Activated T-cell treated with anti-CD3 and anti-CD28 coated beads for 1 hour (primary cell): ENCODE measurements at regions not wholly inside any gene's neighbourhood (a gene's known extent, or its start where the extent isn't known, plus 50 kb on each side); places are given as distances from the start of the nearest gene placed in this dataset.
"Not testable (repeated sequence)": the region's sequence is repeated elsewhere in the genome, so short reads cannot be mapped to it uniquely, and the experiment has no call there.

Experiments
- DNase-seq: peaks from one replicate; pipeline ENCODE4 v3.0.0-alpha.2; 2020; ENCODE audit warnings: low read depth

DNA sequence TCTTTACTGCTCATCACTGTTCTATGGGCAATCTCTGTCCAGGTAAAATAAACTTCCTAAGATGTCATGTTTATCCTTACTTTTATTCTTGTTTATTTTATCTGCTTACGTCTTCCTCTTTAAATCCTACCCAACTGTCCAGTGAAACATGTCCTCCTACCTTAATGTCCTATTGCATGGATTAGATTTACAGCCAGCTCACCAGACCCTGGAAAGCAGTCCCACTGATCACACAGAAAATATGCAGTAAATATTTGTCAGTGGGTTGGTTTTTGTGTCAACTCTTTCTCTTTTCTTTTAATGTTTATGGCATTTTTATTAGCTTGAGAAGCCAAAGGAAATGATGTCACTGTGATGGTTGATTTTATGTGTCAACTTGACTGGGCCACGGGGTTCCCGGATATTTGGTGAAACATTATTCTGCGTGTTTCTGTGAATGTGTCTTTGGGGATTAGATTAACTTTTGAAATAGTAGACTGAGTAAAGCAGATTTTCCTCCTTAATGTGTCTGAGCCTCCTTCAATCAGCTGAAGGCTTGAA lies 258.3 kb downstream of the SRGAP2C start:
- no peak for DNase-seq

DNA sequence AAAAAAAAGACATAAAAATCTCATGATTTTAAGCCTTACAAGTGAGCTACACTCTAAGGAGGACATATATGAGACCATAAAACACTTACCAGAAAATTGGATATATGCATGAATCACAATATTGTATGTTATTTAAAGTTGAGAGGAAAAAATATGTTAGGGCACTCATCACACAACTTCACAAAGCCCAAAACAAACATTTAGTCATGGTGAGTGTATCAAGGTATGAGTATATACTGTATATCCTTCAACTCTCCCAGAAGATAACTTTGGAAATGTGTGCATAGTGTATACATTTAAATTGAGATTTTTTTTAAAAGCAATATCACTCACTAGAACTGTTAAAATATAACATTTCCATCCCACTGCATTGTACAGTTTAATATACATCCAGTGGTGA lies 259.3 kb downstream of the SRGAP2C start:
- no peak for DNase-seq

- no peak for DNase-seq
Measured at GRCh38 chr1:121445679-121446078, 260.9 kb downstream of the SRGAP2C start.

DNA sequence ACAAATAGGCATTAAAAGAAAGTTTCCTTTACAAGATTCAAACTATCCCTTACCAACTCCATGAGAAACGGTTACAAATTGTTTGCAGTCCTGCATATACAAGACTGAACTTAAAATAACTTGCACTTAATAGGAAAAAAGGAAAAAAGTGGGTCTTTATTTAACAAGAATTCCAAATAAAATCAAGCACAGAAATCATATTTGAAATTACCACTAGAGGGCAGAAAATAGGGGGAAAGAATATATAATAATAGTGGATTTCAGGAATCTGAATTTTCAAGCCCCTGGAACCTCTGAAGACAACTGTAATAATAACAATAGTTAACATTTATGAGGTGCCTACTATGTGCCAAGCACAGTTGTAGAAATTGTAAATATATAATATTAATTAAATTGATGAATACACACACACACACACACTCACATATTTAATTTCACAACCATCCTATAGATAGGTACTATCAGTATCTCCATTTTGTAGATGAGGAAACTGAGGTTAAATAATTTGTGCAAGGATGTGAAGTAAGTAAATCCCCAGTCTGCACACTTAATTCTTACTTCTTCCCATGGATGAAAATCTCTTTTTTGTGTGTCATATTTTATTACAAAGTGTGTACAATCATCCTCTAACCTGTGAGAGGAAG lies 262.6 kb downstream of the SRGAP2C start:
- DNase-seq: not testable (repeated sequence)

GRCh38 chr1:121448064-121448463 lies 263.3 kb downstream of the SRGAP2C start:
- DNase-seq: not testable (repeated sequence)

- DNase-seq: no peak
Measured at GRCh38 chr1:121448851-121449250, 264.1 kb downstream of the SRGAP2C start.

GRCh38 chr1:121452484-121452883 lies 267.7 kb downstream of the SRGAP2C start:
- no peak for DNase-seq

DNA sequence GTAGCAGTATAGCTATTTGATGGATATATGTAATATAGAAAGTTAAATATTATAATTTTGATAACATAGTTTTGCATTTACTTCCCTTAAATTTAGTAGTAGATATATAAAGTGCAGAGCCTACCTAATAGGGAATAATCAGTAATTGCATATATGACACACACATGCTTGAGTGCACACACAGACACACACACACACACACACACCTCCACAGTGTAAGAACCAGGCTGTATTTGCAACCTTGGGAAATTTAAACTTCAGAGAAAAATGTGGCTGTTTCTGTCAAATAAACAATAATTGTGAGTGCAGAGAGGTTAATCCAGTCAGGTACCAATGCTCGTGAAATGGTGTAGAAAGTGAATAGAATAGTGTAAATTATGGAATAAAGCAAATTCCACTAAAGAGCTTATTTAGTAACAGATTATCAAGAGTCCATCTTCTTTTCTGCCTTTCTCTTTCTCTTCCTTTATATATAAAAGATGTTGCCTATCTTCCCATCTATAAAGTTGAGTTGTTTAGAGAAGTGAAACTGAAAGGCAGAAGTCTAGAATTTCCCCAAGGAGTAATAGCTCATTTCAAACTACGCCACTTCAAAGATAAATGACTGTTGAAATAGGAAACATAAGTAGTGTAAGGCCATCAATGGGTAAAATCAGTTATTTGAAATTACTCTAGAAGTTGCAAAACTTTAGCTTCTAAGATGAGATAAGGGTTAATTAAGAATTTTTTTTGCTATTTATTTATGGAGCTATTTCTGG lies 273.7 kb downstream of the SRGAP2C start:
- no peak for DNase-seq

DNA sequence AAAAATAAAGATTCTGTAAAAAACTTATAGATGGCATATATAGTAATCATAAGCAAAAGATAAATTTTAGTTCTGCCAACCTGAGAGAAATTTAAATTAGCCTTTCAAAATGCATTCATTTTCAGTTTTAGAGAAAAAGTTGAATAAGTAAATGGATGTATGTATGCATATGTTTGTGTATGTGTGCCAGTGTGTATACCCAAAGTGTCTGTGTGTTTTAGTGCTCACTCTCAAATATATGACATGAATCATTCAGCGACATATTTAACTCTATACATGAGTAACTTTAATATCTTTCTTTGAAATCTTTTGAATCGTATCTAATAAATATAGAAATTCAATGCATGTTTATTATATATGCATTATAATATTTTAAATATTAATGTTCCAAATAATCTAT lies 274.5 kb downstream of the SRGAP2C start:
- no peak for DNase-seq

GRCh38 chr1:121469395-121469794 lies 284.6 kb downstream of the SRGAP2C start:
- not testable (repeated sequence) for DNase-seq

DNA sequence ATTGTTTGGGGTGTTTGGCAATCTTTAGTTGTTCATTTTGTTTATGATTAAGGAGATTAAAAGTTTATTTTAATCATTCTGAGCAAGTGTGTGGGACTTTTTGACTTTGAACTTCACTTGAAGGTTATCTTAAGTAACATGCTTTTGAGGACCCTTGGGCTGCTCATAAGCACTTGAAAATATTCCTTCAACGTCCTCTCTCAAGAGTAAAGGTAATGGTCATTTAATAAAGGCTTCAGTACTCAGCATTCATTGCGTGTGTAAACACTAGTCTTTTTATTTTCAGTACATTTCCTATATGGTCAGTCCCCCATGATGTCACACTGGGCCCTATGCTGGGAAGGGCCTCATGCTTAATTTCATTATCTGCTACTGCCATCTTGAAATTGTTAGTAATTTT lies 285.6 kb downstream of the SRGAP2C start:
- not testable (repeated sequence) for DNase-seq

DNA sequence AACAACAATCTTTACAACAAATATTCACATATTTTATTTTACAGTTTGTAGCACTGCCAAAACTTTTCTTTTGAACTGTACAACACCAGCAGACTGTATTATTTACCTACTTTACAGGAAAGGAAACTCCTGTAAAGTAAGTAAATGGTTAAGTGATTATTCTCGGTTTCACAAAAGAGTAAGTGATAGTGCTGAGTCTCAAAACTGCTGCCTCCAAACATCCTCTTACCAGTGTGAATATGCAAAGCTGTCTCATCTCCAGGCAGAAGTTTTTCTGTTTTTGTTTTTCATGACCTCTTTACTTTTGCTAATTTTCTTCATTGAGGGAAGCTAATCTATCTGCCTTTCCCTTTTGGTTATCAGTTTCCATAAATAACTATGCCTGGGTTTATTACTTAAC lies 286.7 kb downstream of the SRGAP2C start:
- DNase-seq: no peak

GRCh38 chr1:121472017-121472416 lies 287.2 kb downstream of the SRGAP2C start:
- no peak for DNase-seq

DNA sequence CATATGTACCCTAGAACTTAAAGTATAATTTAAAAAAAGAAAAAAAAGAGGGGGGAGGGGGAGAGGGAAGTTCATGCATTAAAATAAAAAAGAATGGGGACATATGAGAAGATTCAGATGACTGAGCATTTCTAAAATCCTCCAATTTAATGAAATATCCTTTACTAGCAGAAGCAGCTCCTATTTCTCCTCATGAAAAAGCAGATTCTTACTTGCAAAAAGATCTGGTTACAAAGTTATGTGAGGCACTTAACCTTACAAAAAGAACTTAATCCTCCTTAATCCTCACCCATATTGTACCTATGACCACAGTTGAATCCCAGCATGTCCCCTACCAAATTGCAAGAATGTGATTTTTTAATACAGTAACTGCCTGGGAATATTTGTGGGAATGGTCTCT lies 298.5 kb downstream of the SRGAP2C start:
- DNase-seq: no peak

- DNase-seq: no peak
Measured at GRCh38 chr1:121483961-121484424, 299.2 kb downstream of the SRGAP2C start.

GRCh38 chr1:121494796-121495195 lies 310.0 kb downstream of the SRGAP2C start:
- not testable (repeated sequence) for DNase-seq

DNA sequence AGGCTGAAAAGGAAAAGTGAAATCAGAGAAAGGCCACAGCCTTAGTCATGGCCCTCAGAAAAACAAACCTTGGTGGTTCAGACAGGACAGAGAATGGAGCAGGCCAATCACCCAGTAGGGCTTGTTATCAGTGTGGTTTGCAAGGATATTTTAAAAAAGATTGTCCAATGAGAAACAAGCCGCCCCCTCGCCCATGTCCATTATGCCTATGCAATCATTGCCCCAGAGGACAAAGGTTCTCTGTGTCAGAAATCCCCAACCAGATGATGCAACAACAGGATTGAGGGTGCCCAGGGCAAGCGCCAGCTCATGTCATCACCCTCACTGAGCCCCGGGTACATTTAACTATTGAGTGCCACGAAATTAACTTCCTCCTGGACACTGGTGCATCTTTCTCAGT lies 326.7 kb downstream of the SRGAP2C start:
- not testable (repeated sequence) for DNase-seq

DNA sequence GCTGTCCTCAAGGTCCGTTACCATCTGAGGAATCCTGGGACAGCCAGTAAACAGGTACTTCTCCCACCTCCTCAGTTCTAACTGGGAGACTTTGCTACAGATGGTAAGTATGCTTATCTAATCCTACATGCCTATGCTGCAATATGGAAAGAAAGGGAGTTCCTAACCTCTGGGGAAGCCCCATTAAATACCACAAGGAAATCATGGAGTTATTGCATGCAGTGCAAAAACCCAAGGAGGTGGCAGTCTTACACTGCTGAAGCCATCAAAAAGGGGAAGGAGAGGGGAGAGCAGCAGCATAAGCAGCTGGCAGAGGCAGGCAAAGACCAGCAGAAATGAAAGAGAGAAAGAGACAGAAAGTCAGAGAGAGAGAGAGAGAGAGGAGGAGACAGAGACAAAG lies 327.1 kb downstream of the SRGAP2C start:
- not testable (repeated sequence) for DNase-seq

DNA sequence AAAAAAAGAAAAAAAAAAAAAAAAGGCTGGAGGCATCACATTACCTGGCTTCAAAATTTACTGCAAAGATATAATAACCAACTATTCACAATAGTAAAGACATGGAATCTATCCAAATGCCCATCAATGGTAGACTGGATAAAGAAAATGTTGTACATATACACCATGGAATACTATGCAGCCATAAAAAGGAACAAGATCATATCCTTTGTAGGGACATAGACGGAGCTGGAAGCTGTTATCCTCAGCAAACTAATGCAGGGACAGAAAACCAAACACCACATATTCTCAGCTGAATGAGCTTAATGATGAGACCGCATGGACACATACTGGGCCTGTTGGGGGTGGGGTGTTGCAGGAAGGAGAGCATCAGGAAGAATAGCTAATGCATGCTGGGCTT lies 330.5 kb downstream of the SRGAP2C start:
- DNase-seq: no peak

DNA sequence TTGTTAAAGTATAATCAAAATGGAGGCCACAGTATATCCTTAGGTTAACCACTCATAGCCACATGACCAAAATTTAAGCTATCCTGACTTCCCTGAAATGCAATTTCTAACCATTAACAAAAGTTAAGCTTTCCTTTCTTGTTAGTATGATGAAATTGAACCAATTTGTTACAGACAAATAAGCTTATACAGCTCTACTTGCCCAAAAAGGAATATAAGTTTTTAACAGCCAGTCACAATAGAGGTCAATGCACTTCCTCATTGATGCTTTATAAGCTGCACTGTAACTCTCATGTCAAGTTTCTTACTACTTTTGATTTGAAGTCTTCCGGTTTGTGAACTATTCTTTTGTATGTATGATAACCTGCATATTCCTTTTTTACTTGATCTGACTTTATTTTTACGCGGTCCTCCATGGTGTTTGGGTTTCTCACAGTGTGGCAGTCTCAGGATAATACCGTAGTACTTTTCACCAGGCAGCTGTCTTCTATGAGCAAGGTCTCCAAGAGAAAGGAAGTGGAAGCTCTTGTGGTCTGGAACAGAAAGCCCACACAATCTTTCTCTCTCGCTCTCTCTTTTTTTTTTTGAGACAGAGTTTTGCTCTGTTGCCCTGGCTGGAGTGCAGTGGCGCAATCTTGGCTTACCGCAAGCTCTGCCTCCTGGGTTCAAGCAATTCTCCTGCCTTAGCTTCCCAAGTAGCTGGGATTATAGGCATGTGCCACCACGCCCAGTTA lies 331.6 kb downstream of the SRGAP2C start:
- DNase-seq: no peak

GRCh38 chr1:121517586-121518230 lies 332.9 kb downstream of the SRGAP2C start:
- DNase-seq: no peak

- no peak for DNase-seq
Measured at GRCh38 chr1:121518726-121519041, 333.9 kb downstream of the SRGAP2C start.
